HG03565 (cell line): ENCODE measurements at regions not wholly inside any gene's neighbourhood (a gene's known extent, or its start where the extent isn't known, plus 50 kb on each side); places are given as distances from the start of the nearest gene placed in this dataset.
"Not testable (repeated sequence)": the region's sequence is repeated elsewhere in the genome, so short reads cannot be mapped to it uniquely, and the experiment has no call there.

Experiments
- ATAC-seq: cut with Tn5 transposase; IDR thresholded peaks from one replicate; pipeline ENCODE4 v1.9.1; 2021; ENCODE audit warnings: mild to moderate bottlenecking, moderate library complexity; ENCODE audit not compliant: unreplicated experiment

- ATAC-seq: no peak
Measured at GRCh38 chr7:81197266-81197665, 278.4 kb upstream of the SEMA3C start.

- no peak for ATAC-seq
Measured at GRCh38 chr7:81195033-81195432, 276.2 kb upstream of the SEMA3C start.

DNA sequence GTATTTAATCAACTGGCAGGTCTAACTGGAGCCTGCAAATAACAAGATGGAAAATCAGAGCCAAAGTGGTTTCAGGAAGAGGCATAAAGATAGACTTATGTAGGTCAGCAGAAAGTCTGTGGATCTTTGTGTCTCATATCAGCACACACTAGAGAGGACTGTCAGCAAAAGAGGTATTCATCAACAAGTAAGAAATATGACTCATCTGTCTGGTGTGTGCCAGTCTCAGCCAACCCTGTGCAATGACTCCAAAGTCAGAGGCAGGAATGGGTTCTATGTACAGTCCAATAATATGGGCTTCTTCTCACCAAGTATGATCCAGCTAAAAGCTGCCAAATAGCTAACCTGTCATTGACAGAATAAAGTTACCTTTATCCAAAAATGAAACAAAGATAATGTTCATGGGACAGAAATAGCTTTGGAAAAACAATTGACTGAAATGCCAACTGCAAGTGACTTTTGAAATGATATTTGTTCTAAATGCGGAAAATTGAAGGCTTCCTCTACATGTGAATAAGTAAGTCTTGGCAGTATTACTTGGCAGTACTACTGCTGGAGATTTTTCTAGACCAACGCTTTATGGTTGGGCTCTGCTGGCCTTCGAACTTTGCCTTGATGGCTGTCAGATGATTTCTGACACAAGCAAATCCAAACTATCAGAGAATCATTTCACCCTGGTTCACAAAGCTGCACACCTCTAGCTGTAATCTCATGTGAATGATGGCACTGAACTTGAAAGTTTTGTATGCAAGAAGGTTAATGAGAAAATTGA lies 272.3 kb upstream of the SEMA3C start:
- ATAC-seq: no peak

- ATAC-seq: no peak
Measured at GRCh38 chr7:81187753-81188152, 268.9 kb upstream of the SEMA3C start.

DNA sequence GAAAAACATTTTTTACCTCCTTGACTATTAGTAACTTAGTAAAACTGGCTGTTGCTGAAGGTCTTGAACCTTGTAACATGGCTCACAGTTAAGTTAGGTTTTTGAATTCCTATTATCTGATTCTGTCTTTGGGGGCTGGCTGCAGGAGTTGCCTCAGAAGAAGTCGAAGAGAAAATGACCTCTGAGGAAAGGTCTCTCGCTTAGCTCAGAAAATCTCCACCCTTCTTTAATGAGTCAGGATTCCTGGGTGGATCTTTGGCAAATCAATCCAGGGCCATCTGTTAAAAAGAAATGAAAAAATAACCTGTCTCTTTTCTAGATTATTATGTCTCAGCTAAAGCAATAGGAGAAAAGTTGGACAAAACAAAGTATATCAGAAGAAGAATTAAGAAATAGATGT lies 267.8 kb upstream of the SEMA3C start:
- no peak for ATAC-seq

- ATAC-seq: no peak
Measured at GRCh38 chr7:81185072-81185471, 266.2 kb upstream of the SEMA3C start.

DNA sequence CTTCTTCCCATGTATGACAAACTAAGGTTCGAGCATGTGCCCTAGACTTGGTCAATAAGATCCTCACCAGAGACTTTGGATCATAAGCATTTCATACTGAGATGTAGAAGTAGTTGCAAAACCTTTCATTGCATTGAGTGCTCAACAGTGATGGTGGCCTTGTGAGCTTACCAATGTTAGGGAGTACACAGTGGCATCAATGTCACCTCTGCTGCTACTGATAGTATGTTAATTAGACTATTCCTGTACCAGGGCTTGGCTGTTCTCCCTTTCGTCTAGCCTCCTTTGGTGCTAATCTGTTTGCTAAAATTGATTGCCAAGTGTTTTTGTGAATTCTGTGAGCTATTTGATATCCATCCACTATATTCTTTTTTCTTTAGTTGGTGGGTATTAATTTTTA lies 264.5 kb upstream of the SEMA3C start:
- ATAC-seq: no peak

DNA sequence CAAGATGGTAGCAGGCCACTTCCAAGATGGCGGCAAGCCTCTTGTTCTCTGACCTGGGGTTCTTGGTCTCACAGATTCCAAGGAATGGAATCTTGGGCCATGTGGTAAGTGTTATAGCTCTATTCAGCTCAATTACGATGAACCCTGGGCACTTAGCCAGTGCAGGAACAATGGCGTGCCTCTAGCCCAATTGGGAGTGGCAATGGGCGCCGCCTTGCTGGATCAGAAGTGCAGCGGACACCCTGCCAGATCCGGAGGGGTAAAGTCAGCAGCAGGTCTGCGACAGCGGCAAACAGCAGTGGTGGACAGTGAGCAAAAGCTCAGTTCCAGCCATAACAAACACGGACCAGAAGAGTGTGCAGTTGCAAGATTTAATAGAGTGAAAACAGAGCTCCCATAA lies 263.2 kb upstream of the SEMA3C start:
- ATAC-seq: not testable (repeated sequence)

- ATAC-seq: no peak
Measured at GRCh38 chr7:81181066-81181465, 262.2 kb upstream of the SEMA3C start.

- no peak for ATAC-seq
Measured at GRCh38 chr7:81180573-81180972, 261.7 kb upstream of the SEMA3C start.

- no peak for ATAC-seq
Measured at GRCh38 chr7:81175275-81175940, 256.6 kb upstream of the SEMA3C start.

DNA sequence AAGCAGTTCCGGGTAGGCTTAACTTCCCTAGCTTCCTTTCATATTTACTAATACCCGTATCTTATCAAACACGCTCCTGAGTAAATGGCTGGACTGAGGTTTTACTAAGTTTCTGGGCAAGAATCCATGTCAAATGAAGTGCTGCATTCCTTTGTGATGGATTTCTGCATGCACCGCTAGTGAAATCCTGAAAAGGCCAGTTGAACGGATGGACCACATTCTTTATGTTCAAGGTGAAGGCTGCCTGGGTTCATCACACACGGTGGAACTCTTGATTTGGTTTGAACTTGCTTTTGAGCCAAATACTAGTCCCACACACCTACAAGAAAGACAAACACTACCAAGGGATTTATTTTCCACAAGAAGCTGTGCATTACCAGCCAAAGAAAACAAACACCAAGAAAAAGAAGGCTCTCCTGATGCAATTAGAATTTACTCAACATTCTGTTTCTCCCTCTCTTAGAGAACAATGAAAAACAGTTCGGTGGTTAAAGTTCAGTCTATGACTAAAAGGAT lies 255.0 kb upstream of the SEMA3C start:
- ATAC-seq: no peak

- no peak for ATAC-seq
Measured at GRCh38 chr7:81170291-81170690, 251.4 kb upstream of the SEMA3C start.

- no peak for ATAC-seq
Measured at GRCh38 chr7:81167934-81168333, 249.1 kb upstream of the SEMA3C start.

DNA sequence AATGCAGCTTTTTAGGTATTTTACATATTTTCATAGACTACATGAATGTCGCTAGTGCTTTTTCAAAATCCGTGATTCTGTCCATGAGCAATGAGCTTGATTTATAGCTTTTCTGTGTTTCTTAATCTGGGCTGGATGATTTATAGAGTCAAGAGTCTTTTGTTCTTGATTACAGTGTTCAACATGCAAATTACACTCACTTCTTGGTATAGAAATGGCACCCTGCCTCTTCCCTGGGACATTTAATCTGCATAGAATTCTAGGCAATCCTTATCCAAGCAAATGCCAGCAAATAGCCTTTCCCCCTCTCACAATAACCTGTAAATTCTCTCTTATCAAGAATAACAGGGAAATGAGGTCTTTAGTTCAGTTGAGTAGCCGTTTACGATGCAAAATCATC lies 246.2 kb upstream of the SEMA3C start:
- ATAC-seq: no peak

DNA sequence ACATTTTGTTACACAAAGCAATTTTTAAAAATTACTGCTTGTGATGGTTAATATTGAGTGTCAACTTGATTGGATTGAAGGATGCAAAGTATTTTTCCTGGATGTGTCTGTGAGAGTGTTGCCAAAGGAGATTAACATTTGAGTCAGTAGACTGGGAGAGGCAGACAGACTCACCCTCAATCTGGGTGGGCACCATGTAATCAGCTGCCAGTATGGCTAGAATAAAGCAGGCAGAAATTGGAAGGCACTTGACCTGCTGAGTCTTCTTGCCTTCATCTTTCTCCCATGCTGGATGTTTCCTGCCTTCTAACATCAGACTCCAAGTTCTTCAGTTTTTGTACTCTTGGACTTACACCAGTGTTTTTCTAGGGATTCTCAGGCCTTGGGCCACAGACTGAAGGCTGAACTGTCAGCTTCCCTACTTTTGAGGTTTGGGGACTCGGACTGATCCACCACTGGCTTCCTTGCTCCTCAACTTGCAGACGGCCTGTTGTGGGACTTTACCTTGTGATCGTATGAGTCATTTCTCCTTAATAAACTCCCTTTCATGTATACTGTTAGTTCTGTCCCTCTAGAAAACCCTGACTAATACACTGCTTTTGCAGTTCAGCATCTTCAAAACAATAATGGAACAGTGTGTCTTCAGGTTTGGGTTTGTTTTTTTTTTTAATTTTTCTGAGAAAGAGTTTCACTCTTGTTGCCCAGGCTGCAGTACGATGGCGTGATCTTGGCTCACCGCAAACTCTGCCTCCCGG lies 244.1 kb upstream of the SEMA3C start:
- no peak for ATAC-seq

GRCh38 chr7:81162234-81162633 lies 243.4 kb upstream of the SEMA3C start:
- no peak for ATAC-seq

DNA sequence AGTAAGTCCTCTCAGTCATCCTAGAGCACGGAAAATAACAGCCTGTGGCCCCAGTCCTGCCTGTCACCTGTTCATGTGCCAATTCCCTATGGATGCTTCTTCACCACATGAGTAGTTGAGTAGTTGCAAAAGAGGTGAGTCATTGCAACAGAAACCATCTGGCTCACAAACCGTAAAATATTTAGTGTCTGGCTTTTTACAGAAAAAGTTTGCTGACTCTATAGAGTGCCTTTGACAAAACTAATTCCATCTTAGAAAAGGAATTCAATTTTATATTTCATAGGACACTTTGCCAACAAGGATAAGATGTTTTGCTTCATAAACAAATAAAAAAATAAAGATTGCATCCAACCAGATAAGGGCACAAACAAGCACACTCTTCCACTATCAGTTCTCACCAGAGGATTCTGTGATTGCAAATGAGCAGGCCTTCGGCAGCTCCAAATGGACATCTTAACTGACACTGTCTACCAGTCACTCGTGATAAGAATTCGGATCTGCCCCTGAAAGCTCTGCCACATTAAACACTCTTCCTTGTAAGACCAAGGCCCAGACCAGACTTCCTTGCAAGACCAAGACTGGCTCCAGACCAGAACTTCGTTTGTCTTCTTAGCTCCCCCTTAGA lies 242.7 kb upstream of the SEMA3C start:
- no peak for ATAC-seq

- no peak for ATAC-seq
Measured at GRCh38 chr7:81159402-81159801, 240.6 kb upstream of the SEMA3C start.

DNA sequence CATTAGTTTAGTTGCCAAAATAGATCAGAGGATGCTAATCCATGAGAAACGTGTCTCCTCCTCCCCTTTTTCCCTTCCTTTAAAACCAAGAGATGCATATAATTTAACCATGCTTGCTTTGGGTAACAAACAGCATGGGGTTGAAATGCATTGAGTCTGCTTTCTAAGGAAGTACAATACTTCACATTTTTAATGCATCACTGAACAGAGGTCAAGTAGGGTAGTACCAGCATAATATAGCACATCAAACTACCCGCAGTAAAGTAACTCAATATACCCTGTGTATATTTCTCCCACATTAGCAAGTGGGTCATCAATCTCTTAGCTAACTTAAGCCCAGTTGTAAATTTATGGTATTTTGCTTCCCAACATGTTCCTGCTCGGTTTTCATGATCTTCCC lies 239.3 kb upstream of the SEMA3C start:
- ATAC-seq: no peak

DNA sequence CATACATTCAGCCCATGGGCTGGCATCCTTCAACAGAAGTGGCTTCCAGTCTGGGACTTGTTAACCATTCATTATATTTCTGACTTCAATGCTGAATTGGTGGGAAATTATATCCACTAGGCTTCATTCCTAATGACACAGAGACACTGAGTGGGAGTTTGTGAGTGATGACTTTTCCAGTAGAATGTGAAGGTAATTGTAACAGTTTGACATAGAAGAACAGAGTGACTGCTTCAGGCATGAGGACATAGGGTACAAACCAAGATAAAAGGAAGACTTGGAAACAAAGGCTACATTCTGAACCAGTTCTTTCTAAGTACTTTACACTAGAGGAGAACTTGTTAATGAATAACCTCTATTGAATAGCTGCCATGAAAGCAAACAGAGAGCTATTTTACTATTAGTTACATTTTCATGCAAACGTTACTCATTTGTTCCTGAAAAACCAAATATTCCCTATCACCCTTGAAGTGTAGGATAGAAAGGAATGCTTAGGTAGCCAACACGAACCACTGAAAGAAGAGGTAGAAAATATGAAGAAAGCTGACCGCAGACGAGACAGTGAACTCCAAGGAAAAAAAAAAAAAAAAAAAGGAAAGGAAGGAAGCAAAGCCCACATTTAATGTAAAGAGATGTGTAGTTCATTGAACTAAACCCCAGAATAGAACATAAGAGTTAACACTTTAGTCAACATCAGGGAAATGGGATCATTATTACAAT lies 237.0 kb upstream of the SEMA3C start:
- no peak for ATAC-seq
